ENCODE measurements at regions not wholly inside any gene's neighbourhood (a gene's known extent, or its start where the extent isn't known, plus 50 kb on each side); places are given as distances from the start of the nearest gene placed in this dataset.

- no peak for TF ChIP-seq CTCF (IDR thresholded peaks at IDR 0.05; ENCODE audit: extremely low read depth in 1 of 2, insufficient read depth in 1 of 2, low read depth in 1 of 2, low read length in 2 of 2)
- no peak for TF ChIP-seq POLR2A (IDR thresholded peaks at IDR 0.05; ENCODE audit: low read depth, low read length)
- TF ChIP-seq MYC (IDR thresholded peaks at IDR 0.05; ENCODE audit: low read depth, low read length), result no peak
- TF ChIP-seq POLR2AphosphoS5 (IDR thresholded peaks at IDR 0.05; ENCODE audit: insufficient read depth, low read depth, low read length), result no peak
- TF ChIP-seq EZH2 (IDR thresholded peaks at IDR 0.05; ENCODE audit: borderline replicate concordance, low read depth, low read length, severe bottlenecking), result no peak
- no peak for TF ChIP-seq MAX (IDR thresholded peaks at IDR 0.05; ENCODE audit: insufficient read depth, insufficient read length)
- TF ChIP-seq GATA2 (IDR thresholded peaks at IDR 0.05; ENCODE audit: insufficient read depth, insufficient read length, low read depth, low read length), result no peak
Measured at GRCh38 chr13:34345258-34345965, 527.5 kb downstream of the RFC3 start.
